Neural progenitor cell (in vitro differentiated cells): ENCODE measurements at regions not wholly inside any gene's neighbourhood (a gene's known extent, or its start where the extent isn't known, plus 50 kb on each side); places are given as distances from the start of the nearest gene placed in this dataset.

ENCODE experiments used
- DNase-seq: peaks from one replicate; pipeline ENCODE4 v3.0.0-alpha.2; 2016; ENCODE audit warnings: low spot score
- H2AFZ ChIP-seq: fragments of 200-600 bp; sonication (generic); replicated peaks from 2 replicates; pipeline ENCODE4 v1.6.1; 2016; ENCODE audit warnings: antibody characterized with exemption
- H3F3A ChIP-seq: fragments of 200-600 bp; sonication (generic); 2 replicates; pipeline ENCODE4 v1.6.1; 2016; ENCODE audit warnings: antibody characterized with exemption, low read depth
- H3K27ac ChIP-seq: fragments of 200-600 bp; sonication (generic); 2 replicates; pipeline ENCODE4 v1.5.1; 2016; ENCODE audit warnings: mild to moderate bottlenecking
- H3K27me3 ChIP-seq: fragments of 200-600 bp; sonication (generic); 2 replicates; pipeline ENCODE4 v1.6.1; 2016; ENCODE audit warnings: mild to moderate bottlenecking, moderate library complexity
- H3K36me3 ChIP-seq: fragments of 200-600 bp; sonication (generic); 2 replicates; pipeline ENCODE4 v1.5.1; 2016
- H3K4me1 ChIP-seq: fragments of 200-600 bp; sonication (generic); 2 replicates; pipeline ENCODE4 v1.6.1; 2016; ENCODE audit warnings: mixed run types
- H3K4me2 ChIP-seq: fragments of 200-600 bp; sonication (generic); 2 replicates; pipeline ENCODE4 v1.6.1; 2016
- H3K4me3 ChIP-seq: fragments of 200-600 bp; sonication (generic); 2 replicates; pipeline ENCODE4 v1.5.1; 2016
- H3K79me2 ChIP-seq: fragments of 200-600 bp; sonication (generic); 2 replicates; pipeline ENCODE4 v1.6.1; 2016; ENCODE audit warnings: low read depth
- H3K9ac ChIP-seq: fragments of 200-600 bp; sonication (generic); 2 replicates; pipeline ENCODE4 v1.6.1; 2016
- H3K9me3 ChIP-seq: fragments of 200-600 bp; sonication (generic); 2 replicates; pipeline ENCODE4 v1.5.1; 2016; ENCODE audit warnings: low read depth
- H4K20me1 ChIP-seq: fragments of 200-600 bp; sonication (generic); 2 replicates; pipeline ENCODE4 v1.6.1; 2016; ENCODE audit warnings: low read depth
- H3K27ac Mint-ChIP-seq: 3 replicates; pipeline ENCODE4 v1.8.0; 2021; ENCODE audit warnings: mixed read lengths
- H3K27me3 Mint-ChIP-seq: 2 replicates; pipeline ENCODE4 v1.8.0; 2022; ENCODE audit warnings: low read depth, mild to moderate bottlenecking, inconsistent platforms, moderate library complexity, mixed read lengths; ENCODE audit not compliant: insufficient read depth
- H3K36me3 Mint-ChIP-seq: 3 replicates; pipeline ENCODE4 v1.8.0; 2021; ENCODE audit warnings: mixed read lengths
- H3K4me1 Mint-ChIP-seq: 3 replicates; pipeline ENCODE4 v1.8.0; 2021; ENCODE audit warnings: mixed read lengths
- H3K4me3 Mint-ChIP-seq: 3 replicates; pipeline ENCODE4 v1.8.0; 2021; ENCODE audit warnings: mild to moderate bottlenecking, moderate library complexity, mixed read lengths
- H3K9me3 Mint-ChIP-seq: 3 replicates; pipeline ENCODE4 v1.8.0; 2020; ENCODE audit warnings: mixed read lengths
- EZH2 ChIP-seq: fragments of 200-600 bp; sonication (generic); IDR thresholded peaks from 2 replicates; pipeline ENCODE4 v1.6.1; 2017; ENCODE audit warnings: antibody characterized with exemption, mild to moderate bottlenecking, moderate library complexity
- EZH2phosphoT487 ChIP-seq: fragments of 200-600 bp; sonication (generic); IDR thresholded peaks from 2 replicates; pipeline ENCODE4 v1.6.1; 2017; ENCODE audit warnings: antibody characterized with exemption
- TF ChIP-seq, protein P1 (sequence below): fragments of 200-600 bp; sonication (generic); IDR thresholded peaks from 2 replicates; pipeline ENCODE4 v1.5.1; 2017; ENCODE audit warnings: antibody characterized with exemption, mild to moderate bottlenecking

DNA sequence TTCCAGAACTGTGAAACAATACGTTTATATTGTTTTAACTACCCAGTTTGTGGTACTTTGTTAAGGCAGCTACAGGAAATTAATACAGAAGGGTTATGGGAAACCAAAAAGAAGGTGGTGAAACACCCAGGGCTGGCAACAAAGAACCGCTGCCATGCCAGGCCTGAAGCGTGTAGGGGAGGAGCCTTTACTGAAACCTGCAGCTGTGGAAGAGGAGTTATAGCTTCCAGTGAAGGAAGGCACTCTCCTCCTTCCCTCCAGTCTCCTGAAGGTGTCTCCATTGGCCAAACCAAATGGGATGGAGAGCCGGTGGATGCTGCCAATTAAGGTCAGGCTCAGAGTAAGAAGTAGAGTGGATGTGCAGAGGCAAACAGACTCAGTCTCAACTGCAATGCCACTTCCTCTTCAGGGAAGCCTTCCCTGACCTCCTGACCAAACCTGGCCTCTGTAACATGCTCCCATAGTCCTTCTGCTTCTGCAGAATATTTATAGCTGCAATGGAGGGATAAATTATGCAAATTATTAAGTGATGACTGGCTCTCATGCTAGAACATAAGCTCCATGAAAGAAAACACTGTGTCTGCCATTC is 168.3 kb downstream of the DAD1 start:
- H3K27me3 ChIP-seq: no peaks in the 10 kb centered on the region
- no peak overlapping the region for H3K9ac ChIP-seq
- no peak overlapping the region for H3K27ac ChIP-seq
- Mint-ChIP-seq H3K4me3 (no peak overlapping the region), H3K27ac (no peak overlapping the region), H3K36me3 (peaks cover 8% of the 10 kb centered on the region), H3K9me3 (peaks cover 7% of the 10 kb centered on the region), H3K4me1 (peaks cover 16% of the 10 kb centered on the region), H3K27me3 (peaks cover 20% of the 10 kb centered on the region)
- H3F3A ChIP-seq: no peaks in the 10 kb centered on the region
- no peak for TF ChIP-seq EZH2phosphoT487
- TF ChIP-seq EZH2: no peak
- TF ChIP-seq, protein P1, sequence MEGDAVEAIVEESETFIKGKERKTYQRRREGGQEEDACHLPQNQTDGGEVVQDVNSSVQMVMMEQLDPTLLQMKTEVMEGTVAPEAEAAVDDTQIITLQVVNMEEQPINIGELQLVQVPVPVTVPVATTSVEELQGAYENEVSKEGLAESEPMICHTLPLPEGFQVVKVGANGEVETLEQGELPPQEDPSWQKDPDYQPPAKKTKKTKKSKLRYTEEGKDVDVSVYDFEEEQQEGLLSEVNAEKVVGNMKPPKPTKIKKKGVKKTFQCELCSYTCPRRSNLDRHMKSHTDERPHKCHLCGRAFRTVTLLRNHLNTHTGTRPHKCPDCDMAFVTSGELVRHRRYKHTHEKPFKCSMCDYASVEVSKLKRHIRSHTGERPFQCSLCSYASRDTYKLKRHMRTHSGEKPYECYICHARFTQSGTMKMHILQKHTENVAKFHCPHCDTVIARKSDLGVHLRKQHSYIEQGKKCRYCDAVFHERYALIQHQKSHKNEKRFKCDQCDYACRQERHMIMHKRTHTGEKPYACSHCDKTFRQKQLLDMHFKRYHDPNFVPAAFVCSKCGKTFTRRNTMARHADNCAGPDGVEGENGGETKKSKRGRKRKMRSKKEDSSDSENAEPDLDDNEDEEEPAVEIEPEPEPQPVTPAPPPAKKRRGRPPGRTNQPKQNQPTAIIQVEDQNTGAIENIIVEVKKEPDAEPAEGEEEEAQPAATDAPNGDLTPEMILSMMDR: no peak
- no peaks in the 10 kb centered on the region for H3K79me2 ChIP-seq
- no peaks in the 10 kb centered on the region for H3K9me3 ChIP-seq
- H2AFZ ChIP-seq: no peak overlapping the region
- no peak for DNase-seq
- no peaks in the 10 kb centered on the region for H4K20me1 ChIP-seq
- no peaks in the 10 kb centered on the region for H3K36me3 ChIP-seq
- H3K4me3 ChIP-seq: no peak overlapping the region
- no peak overlapping the region for H3K4me2 ChIP-seq
- H3K4me1 ChIP-seq: peaks cover 14% of the 10 kb centered on the region

DNA sequence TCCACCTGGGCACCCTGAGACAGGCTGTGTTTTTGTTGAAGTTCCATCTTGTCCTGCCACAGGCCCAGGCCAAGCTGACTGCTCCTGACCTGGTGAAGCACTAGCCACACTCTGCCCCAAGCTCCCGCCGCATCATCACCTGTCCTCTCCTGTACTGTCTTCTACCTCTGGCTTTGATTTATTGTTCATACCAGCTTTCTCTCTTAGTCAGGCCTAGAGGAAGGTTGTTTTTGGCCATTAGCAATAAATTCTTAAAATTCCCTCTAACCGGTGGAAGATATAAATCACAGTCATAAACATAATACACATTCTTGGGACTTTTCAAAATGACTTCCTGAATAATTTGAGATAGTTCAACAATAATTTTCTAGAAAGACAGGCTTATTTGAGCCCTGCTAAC is 169.4 kb downstream of the DAD1 start:
- Histone ChIP-seq H4K20me1 (no peaks in the 10 kb centered on the region), H2AFZ (no peak overlapping the region), H3K4me3 (no peak overlapping the region), H3K79me2 (no peaks in the 10 kb centered on the region), H3K9ac (no peak overlapping the region), H3K36me3 (no peaks in the 10 kb centered on the region), H3F3A (no peaks in the 10 kb centered on the region), H3K27me3 (no peaks in the 10 kb centered on the region), H3K4me1 (peaks cover 21% of the 10 kb centered on the region), H3K27ac (no peak overlapping the region), H3K9me3 (no peaks in the 10 kb centered on the region), H3K4me2 (no peak overlapping the region)
- Mint-ChIP-seq H3K27me3 (peaks cover 20% of the 10 kb centered on the region), H3K4me1 (peaks cover 25% of the 10 kb centered on the region), H3K36me3 (peaks cover 8% of the 10 kb centered on the region), H3K9me3 (peaks cover 7% of the 10 kb centered on the region), H3K27ac (no peak overlapping the region), H3K4me3 (no peak overlapping the region)
- DNase-seq: no peak
- TF ChIP-seq EZH2phosphoT487: no peak
- TF ChIP-seq EZH2: no peak
- TF ChIP-seq, protein P1: no peak

GRCh38 chr14:22418631-22419030 is 170.4 kb downstream of the DAD1 start:
- Histone ChIP-seq H3K27me3 (no peaks in the 10 kb centered on the region), H4K20me1 (no peaks in the 10 kb centered on the region), H3K4me3 (no peak overlapping the region), H2AFZ (no peak overlapping the region), H3K9me3 (no peaks in the 10 kb centered on the region), H3K4me2 (no peak overlapping the region), H3K9ac (no peak overlapping the region), H3K36me3 (no peaks in the 10 kb centered on the region), H3K4me1 (peaks cover 31% of the 10 kb centered on the region), H3K27ac (no peak overlapping the region), H3F3A (no peaks in the 10 kb centered on the region), H3K79me2 (no peaks in the 10 kb centered on the region)
- TF ChIP-seq, protein P1: no peak
- TF ChIP-seq EZH2 (no peak), EZH2phosphoT487 (no peak)
- Mint-ChIP-seq H3K4me3 (no peak overlapping the region), H3K9me3 (peaks cover 7% of the 10 kb centered on the region), H3K27me3 (peaks cover 17% of the 10 kb centered on the region), H3K27ac (peak overlapping the region; percentile 3), H3K4me1 (peaks cover 34% of the 10 kb centered on the region), H3K36me3 (peaks cover 8% of the 10 kb centered on the region)
- DNase-seq: no peak
